Stimulated activated CD4-positive, alpha-beta T cell treated with anti-CD3 and anti-CD28 coated beads, Interleukin-2, amount 100 ng/mL, for 24 hours (primary cell): ENCODE measurements at regions not wholly inside any gene's neighbourhood (a gene's known extent, or its start where the extent isn't known, plus 50 kb on each side); places are given as distances from the start of the nearest gene placed in this dataset.

ENCODE experiments used
- DNase-seq, 2 donors: peaks; one replicate each; pipeline ENCODE4 v3.0.0-alpha.2; 2020

DNA sequence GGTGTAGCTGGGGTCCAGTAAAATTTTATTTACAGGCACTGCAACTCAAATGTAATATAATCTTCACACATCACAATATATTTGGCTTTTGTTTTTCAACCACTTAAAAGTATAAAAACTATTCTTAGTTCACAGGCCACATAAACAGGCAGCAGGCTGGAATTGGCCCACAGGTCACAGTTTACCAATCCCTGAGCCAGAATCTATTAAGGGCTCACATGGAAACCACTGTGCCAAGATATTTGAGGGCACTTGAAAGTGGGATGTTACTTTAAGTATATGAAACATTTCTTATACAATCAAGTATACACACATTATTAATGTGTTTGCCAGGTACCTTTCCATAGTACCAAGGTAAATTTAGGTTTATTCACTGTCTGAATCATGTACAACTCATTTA lies 71.9 kb upstream of the PRDX6 start:
- no peak for DNase-seq

DNA sequence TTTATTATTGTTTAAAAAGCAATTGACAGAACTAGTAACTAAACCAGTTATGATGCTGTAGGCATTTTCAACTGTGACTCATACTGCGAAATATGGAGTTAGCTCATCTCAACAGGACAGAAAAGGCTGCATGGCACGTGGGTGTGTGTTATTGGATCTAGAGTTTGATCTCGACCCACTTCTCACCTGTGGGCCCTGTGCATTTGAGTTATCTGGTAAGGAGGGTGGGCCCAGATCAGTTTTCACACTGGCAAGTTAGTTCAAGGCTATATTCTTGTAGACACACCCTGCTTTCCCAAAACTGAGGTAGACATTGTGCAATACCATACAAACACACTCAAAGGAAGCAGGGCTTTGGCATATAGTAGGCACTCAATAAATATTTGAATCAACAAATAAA lies 71.3 kb upstream of the PRDX6 start:
- DNase-seq, result no peak

DNA sequence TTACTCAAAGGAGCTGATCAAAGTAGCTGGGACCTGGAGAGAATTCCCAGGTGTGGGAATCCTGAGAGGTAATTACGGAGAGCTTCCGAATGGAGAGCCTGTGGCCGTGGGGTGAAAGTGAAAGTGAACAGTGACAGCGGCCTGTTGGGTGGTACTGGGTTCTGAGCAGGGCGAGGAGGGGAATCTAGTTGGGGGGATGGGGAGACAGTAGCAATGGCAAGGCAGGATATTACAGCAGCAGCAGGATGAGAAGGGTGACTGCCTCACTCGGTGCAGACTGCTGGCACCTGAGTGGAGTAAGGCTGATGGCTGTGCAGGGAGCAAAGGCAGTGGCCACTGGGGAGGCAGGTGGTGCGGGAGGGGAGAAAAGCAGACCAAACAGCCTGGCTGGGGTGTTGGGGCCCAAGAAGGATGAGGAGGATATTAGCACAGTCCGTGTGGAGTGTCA lies 70.3 kb upstream of the PRDX6 start:
- no peak for DNase-seq

DNA sequence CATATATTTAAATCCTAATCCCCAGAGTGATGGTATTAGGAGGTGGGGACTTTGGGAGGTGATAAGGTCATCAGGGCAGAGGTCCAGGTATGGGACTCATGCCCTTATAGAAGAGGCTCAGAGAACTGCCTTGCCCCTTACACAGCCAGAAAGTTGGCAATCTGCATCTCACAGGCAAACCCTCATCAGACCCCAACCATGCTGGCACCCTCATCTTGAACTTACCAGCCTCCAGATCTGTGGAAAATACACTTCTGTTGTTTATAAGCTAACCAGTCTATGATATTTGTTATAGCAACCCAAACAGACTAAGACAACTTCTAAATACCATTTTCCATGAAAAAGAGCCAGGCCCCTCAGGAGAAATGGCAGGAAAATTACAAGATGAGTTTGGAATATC lies 69.3 kb upstream of the PRDX6 start:
- no peak for DNase-seq

DNA sequence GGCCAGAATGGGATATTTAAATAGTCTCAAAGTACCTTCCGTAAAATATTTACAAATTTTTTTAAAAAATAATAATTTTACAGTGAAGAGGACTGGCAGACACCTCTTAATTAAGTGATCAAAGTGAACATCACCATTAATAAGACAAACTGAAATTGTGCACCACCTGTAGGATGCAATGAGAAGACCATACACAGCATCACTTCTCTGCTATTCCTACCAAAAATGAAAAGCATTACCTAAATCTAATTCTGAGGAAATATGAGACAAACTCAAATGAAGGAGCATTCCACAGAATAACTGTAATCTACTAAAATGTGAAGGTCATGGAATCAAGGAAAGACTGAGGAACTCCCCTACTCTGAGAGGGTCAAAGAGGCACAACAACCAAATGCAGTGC lies 68.2 kb upstream of the PRDX6 start:
- DNase-seq, result no peak

DNA sequence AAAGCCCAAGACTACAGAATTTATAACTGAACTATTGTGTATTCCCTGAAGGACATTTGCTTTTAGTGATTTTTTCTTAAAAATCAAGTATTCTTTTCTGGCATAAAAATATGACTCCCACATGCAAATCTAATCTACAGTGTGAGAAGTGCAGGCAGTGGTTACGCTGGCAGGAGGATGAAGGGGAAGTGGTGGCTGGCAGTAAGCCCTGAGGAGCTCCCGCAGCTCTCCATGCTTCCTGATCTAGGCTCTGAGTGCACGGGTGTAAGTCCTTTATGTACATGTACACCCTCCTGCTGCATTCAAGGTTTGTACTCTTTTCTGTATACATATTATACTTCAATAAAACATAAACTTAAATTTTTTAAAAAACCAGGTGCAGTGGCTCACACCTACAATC lies 67.5 kb upstream of the PRDX6 start:
- DNase-seq, result no peak

DNA sequence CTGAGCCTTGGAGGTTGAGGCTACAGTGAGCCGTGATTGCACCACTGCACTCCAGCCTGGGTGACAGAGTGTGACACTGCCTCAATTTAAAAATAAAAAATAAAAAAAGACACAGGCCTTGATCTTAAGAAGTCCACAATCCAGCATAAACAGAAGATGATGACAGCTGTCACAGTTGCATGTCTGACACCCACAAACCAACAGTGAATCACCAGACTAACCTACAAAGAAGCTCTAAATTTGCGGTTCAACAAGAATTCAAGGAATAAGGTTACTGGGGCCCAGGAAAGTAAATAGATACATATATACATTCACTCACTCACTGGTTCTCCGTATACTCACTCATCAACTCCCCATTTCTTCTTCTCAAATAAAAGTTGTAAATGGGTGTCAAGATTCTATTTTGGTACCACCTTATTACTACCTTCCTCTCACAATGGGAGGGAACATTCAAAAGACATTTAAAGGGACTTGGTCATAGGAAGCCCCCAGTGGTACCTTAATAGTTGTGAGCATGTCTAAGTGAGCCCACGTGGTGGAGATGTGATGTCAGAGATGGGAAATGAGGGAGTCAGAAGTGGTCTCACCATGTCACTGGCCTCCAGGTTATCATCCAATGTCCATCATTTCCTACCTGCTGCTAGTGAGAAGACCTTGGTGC lies 66.9 kb upstream of the PRDX6 start:
- no peak for DNase-seq

DNA sequence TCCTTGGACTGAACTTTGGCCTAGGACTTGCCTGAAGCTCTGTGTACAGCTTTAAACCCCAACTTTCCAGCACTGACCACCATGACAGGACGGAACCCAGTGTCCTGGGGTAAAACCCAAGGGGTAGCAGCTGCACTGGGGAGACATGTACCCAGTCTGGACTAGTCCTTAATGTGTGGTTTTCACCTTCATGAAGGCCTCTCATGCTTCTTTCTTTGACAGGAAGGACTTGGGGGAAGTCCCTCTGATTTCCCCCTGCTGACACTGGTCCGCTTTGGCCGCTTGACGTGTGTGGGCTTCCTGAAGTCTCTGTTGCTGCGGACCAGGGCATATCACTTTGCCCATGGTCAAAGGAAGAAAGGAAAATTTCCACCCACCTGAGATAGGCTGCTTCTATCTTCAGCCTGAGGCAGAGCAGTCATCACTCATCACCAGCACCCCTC lies 66.3 kb upstream of the PRDX6 start:
- no peak for DNase-seq

DNA sequence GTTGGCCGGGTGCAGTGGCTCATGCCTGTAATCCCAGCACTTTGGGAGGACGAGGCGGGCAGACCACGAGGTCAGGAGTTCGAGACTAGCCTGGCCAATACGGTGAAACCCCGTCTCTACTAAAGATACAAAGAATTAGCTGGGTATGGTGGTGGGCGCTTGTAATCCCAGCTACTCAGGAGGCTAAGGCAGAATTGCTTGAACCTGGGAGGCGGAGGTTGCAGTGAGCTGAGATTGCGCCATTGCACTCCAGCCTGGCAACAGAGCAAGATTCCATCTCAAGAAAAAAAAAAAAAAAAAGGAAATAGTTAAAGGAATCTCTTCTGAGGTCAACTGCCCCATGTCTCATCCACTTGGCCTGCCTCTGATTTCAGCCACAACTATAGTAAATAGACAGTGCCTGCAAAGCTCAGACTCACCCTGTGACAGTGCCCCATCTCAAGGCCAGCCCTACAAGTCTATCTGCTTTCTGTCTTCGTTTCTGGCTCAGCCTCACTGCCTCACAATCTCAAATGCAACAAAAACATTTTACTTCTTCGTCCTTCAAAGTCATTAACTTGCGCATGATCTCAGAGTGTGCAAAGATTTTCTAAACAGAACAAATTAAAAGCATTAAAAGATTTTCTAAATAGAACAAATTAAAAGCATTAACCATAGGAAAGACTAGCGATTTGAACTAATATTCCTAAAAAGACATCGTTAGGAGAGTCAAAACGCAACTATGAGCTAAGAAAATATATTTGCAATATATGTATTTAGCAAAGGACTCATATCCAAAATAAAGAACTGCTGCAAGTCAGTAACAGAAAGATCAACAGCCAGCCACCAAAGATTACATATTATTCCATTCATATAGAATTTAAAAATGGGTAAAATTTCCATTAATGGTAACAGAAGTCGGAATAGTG lies 65.0 kb upstream of the PRDX6 start:
- DNase-seq, result no peak

DNA sequence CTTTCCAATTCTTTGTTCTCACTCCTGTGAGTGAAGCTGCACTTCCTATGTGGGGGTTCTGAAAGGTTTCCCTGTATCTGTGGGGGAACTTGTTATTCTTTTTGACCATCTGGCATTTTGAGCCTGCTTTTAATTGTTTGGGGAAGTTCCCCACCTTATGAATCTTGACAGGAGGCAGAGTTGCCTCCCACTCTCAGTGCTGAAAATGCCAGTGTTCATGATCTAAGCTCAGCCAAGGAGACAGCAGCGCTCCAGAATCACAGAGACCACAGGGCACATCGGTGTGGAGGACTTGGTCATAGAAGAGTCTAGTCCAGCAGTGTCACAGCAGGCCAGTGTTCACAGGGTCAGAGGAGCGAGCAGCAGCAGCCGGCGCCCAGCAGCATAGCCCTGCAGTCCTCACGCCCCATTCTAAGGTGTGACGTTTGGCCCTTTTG lies 63.8 kb upstream of the PRDX6 start:
- no peak for DNase-seq

DNA sequence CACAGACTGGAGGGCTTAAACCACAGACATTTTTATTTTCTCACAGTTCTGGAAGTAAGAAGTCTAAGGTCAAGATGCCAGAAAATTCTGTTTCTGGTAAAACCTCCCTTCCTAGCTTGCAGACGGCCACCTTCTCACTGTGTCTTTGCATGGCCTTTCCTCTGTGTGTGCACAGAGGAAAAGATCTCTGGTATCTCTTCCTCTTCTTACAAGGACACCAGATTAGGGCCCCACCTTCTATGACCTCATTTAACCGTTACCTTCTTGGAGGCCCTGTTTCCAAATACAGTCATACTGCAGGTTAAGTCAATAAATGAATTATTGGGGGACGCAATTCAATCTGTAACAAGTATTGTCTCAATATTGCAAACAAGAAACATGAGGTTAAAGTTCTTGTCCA lies 63.0 kb upstream of the PRDX6 start:
- DNase-seq, result no peak

DNA sequence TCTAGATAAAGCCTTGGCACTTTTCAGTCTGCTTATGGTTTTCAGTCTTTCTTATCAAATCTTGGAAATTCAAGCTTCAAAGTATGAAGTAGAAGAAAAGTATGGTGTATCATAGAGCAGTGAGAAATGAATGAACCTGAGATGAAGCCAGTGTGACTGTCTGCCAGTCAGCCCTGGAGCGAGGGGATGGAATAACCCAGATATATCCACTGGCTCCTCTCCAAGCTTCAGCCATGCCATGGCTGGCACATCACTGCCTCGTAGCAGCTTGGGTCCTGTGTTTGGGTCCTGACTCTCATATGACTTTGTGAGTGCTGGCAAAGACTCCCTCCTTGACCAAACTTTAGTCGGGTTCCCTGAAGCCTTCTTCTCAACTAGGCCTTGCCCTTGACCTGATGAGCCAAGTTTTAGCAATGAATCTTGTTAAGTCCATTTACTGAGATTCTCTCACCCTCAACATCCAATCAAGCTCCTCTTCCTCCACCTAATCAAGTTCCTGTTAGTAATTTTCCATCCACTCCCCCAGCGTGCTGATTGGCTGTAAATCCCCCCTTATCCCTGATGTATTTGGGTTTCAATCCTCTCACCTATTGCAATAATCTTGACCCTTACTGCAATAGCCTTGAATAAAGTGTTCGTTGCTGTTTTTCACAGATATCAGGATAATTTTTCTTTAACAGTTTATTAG lies 62.5 kb upstream of the PRDX6 start:
- DNase-seq, result no peak

DNA sequence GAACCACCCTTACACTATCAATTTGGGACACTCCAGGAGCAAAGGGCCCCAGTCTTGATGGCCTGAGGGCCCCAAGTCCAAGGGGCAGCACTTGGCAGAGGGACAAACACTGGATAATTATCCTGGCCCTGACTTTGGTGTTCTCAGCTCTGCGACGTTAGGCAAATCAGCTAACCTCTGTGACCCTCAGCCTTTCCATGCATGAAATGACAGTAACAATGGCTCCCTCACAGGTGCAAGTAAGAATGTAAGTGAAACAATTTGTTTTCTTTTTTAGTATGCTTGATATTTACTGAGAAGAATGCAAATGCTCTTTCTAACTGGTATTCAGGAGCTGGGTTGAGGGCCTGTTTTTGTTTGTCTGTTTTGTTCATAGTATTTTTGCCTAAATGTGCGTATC lies 61.6 kb upstream of the PRDX6 start:
- no peak for DNase-seq

DNA sequence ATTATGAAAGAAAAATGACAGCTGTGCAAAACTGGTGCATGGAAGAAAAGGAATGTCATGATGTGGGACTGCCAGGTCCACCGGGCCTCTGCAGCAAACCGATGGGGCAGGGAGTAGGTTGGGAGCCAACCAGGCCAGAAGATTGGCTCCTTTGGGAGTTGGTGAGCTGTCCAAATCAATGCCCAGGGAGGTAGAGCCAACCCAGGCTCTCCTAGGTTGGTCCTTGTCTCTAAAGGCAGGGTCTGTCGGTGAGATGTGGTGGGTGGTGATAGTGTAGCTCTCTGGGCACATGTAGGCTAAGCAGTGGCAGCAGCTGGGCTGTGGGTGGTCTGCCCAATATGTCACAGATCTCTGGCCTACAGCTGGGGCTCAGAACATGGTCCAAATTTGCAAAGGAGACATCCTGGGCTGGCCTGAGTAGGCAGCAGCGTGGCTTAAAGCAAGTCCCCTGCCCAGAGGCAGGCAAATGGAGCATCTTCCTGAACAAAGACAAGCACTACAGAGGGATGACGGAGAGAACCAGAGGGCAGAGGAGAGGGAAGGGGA lies 61.2 kb upstream of the PRDX6 start:
- no peak for DNase-seq

DNA sequence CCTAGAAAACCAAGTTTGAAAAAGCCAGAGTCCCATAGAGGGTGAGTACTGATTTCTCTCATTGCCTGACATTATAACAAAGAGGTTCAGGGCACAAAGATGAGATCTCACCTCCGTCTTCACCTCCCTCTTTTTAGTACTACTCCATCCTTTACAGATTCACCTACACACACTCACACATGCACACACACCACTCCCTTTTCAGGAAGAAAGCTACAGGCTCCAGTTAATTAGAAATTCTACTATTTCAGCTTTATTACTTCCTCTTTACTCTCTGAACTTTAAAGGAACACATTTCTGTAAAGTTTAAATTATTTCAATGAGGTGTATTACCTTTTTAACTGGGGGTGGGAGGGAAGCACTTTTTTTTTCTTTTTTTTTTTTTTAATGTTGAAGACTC lies 59.6 kb upstream of the PRDX6 start:
- DNase-seq, result no peak

DNA sequence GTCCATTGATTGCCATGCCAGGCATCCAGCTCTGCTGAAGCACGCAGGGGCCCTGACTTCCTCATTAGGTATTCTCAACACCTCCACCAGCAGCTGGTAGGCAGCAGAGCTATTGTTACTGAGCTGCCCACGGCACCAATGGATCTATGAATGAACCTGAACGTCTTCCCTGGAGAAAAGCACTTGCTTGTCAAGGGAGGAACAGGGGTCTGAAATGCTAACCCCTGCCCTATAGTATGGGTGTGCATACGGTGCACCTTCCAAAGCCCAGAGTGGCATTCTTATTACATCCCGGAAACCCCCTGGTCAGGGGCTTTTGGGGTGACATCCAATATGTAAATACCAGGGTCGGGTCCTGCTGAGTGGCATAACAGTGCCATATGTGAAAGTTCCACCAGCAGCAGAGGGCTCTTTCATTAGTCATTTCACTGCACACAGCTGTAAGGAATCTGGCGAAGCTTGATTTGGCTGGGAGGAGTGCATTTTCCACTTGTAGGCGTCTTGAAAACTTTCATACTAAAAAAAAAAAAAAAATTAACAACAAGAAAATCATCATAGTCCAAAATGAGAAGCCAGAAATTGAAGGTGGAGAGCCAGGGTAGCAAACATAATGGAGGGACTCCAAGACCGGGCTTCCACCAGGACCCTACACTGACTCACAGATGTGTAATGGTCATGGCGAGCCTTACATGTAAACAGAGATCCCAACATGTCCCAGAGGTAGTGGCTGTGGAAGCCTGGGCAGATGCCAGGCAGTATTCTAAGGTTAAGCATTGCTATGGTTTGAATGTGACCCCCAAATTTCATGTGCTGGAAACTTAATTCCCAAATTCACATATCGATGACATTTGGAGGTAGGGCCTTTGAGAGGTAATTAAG lies 58.8 kb upstream of the PRDX6 start:
- no peak for DNase-seq

DNA sequence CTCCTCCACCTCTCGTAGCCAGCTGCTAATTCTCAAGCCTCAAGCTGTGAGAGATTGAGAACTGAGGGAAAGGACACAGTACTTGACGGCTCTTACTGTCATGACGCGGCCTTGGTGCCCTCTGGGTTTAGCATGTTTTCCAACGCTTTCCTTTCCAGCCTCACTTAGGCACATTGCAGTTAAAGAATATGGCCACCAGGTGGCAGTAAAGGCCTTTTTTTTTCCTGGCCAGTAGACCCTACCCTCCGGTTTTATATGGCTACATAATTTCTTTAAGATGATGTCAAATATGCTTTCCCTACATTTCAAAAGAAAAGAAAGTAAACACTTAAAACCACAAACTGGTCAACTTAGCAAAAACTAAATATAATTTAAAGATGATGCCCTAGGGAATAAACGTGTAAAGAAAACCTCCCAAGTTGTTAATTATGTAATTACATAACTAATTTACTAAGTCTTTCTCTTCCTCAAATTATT lies 56.8 kb upstream of the PRDX6 start:
- DNase-seq, result peak; percentile 33 to 60

DNA sequence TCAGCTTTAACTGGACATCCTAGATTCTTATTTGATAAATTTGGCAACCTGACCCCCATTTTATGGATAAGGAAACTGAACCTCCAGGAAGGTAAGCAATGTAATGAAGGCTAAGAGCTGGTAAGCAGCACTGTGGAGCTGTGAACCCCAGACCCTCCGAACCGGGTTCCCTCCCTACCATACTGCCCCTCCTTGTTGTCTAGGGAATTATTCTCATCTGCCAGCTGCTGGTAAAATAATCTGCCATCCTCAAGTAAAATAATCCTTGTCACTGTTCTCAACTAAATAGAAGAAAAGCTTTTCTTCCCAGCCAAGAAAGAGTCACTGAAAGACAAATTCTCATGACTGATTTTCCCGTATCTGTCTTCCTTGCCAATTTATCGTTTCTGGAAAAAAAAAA lies 55.8 kb upstream of the PRDX6 start:
- DNase-seq, result no peak

DNA sequence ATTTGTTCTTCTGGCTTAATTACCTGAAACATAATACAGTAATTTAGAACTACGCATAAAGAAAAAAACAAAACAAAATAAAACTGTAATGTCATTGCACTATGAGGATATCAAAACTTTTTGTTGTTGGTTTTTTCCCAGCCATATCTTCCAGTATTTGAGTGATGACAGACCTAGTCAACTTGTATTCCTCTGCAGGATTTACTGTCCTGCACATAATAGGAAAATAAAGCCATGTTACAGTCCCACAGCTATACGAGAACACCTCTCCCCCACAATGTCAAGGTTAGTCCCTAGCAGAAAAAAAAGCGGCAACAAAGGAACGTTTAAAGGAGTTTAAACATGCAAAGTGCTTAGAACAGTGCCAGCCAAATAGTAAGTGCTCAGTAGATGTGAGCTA lies 55.3 kb upstream of the PRDX6 start:
- DNase-seq, result no peak

DNA sequence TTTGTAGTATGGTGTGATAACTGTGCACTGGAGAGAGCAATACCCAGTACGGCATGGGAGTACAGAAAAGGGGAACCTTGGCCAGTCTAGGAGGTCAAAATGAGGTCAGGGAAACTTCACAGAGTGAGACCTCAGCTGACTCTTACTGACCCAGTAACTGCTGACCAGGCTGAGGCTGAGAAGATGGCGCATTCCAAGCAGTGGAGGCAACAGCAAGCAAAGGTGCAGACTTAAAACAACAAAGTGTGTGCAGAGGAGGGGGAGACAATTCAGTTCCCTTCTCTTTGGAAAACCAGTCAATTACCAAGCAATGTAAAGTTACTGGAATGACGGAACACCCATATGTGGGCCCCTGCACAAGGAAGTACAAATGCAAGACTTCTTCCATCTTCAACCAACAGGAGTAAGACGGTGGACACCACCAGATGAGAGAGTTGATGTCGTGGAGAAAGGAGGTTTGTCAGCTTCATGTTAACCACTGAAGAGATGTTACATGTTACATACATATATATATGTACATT lies 54.6 kb upstream of the PRDX6 start:
- no peak for DNase-seq

DNA sequence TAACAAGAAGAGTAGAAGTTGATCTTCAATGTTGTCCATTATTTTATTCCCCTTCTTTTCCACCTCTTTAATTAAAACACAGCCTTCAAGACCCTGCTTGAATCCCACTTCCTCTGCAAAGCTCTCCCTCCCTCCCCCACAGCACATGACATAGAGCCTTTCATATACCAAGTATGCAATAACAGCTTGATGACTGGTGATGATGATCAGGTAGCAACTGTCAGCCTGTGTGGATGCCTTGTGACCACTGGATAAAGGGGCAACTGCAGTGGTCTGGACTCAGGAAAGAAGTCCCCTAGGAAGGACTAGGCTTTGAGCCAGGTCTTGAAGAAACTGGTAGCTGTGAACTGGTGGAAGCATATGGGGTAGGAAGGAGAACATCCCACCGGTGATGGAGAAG lies 53.8 kb upstream of the PRDX6 start:
- DNase-seq, result no peak

DNA sequence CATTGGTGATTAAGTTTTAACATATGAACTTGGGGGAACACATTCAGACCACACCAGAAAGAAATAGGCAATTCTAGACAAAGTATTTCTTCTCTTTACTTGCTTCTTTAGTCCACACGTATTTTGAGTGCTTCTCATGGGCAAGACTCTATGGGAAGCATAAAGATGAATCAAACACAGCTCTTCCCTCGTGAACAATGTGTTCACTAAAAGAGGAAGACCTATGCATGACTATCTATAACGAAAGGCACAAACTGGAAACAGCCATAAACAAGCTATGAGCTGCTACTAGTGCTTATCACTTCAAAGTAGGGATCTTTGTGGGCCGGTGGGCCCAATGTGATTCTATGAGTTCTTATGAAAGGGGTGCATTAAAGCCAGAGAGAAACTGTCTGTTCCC lies 53.0 kb upstream of the PRDX6 start:
- no peak for DNase-seq
